Keratinocyte (primary cell): ENCODE measurements at regions not wholly inside any gene's neighbourhood (a gene's known extent, or its start where the extent isn't known, plus 50 kb on each side); places are given as distances from the start of the nearest gene placed in this dataset.

ENCODE experiments used
- CTCF ChIP-seq, 3 experiments: IDR thresholded peaks in 1 of 3; conservative IDR thresholded peaks in 1 of 3; optimal IDR thresholded peaks in 1 of 3; 2 replicates in 2 of 3; 3 replicates in 1 of 3; pipeline versions ENCODE3 to v1.5.1; 2011; ENCODE audit warnings: low read length in 3 of 3, mild to moderate bottlenecking in 3 of 3, moderate library complexity in 2 of 3, control low read depth in 1 of 3, inconsistent platforms in 1 of 3; ENCODE audit not compliant: insufficient read depth in 2 of 3; ENCODE audit errors: extremely low read depth in 1 of 3
- EZH2 ChIP-seq: IDR thresholded peaks from one replicate; pipeline ENCODE4 v1.6.1; 2012; ENCODE audit warnings: inconsistent platforms, mild to moderate bottlenecking, low read length, moderate library complexity

- TF ChIP-seq CTCF (optimal IDR thresholded peaks at IDR 0.05 in 1 of 3, IDR thresholded peaks at IDR 0.05 in 1 of 3, conservative IDR thresholded peaks at IDR 0.05 in 1 of 3; ENCODE audit: extremely low read depth in 1 of 3, insufficient read depth in 2 of 3, low read length in 3 of 3) (no peak), EZH2 (no peak)
These were observed 758.4 kb downstream of the CDH8 start for GRCh38 chr16:61277849-61278248.
